Mesothelial cell of epicardium (in vitro differentiated cells): ENCODE measurements at regions not wholly inside any gene's neighbourhood (a gene's known extent, or its start where the extent isn't known, plus 50 kb on each side); places are given as distances from the start of the nearest gene placed in this dataset.

Source experiments
- DNase-seq, 2 experiments: peaks; one replicate each; pipeline ENCODE4 v3.0.0; 2021; ENCODE audit warnings: low spot score in 2 of 2; ENCODE audit not compliant: unreplicated experiment in 2 of 2
- H3K27ac Mint-ChIP-seq: 2 replicates; pipeline ENCODE4 v1.8.0; 2021; ENCODE audit warnings: mixed read lengths
- H3K27me3 Mint-ChIP-seq: 2 replicates; pipeline ENCODE4 v1.8.0; 2021; ENCODE audit warnings: low read depth, mixed read lengths
- H3K36me3 Mint-ChIP-seq: 2 replicates; pipeline ENCODE4 v1.8.0; 2021; ENCODE audit warnings: mixed read lengths
- H3K4me1 Mint-ChIP-seq: 2 replicates; pipeline ENCODE4 v1.8.0; 2021; ENCODE audit warnings: mixed read lengths
- H3K4me3 Mint-ChIP-seq: 2 replicates; pipeline ENCODE4 v1.8.0; 2021; ENCODE audit warnings: mild to moderate bottlenecking, moderate library complexity, mixed read lengths
- H3K9me3 Mint-ChIP-seq: 2 replicates; pipeline ENCODE4 v1.8.0; 2021; ENCODE audit warnings: mixed read lengths
- TF ChIP-seq, protein P1 (sequence below): fragments of 200-600 bp; sonication (generic); IDR thresholded peaks from one replicate; pipeline ENCODE4 v1.5.0; 2021; ENCODE audit warnings: antibody characterized with exemption; ENCODE audit not compliant: unreplicated experiment

DNA sequence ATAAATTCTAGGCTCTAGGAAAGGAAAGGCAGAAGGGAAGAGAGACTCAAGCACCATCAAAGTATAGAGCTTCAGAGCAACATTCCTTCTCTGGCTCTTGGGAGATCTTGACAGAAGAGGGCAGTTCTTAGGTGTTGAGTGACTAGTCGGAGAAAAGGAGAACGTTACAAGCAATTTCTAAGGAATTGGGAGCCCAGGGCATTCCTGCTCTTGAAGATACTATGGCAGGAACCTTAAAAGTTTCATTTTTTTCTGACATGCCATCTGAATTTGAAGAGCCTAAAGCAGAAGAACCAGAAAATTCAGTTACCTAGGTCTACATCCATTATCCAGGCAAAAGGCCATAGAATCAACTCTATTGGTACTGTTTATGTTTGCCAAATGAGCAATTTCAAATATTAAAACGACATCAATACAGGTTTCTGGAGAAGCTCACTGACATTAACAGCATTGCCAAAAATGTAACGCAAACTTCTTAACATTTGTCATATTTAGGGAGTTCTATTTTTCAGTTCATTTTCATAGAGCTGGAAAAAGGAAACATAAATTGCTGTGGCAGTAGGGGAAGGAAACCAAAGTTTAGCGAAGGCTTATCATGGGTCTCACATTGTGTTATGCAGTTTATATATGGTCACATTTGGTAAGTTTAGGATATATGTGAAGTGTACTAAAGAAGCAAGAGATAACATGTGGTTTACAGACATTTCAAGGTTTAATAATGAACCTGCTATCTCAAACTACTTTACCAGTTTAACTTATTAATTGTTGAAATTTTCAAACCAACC, 210.1 kb upstream of the NRIP1 start:
- H3K9me3 Mint-ChIP-seq: peaks cover 4% of the 10 kb centered on the region
- H3K27ac Mint-ChIP-seq: no peak overlapping the region

DNA sequence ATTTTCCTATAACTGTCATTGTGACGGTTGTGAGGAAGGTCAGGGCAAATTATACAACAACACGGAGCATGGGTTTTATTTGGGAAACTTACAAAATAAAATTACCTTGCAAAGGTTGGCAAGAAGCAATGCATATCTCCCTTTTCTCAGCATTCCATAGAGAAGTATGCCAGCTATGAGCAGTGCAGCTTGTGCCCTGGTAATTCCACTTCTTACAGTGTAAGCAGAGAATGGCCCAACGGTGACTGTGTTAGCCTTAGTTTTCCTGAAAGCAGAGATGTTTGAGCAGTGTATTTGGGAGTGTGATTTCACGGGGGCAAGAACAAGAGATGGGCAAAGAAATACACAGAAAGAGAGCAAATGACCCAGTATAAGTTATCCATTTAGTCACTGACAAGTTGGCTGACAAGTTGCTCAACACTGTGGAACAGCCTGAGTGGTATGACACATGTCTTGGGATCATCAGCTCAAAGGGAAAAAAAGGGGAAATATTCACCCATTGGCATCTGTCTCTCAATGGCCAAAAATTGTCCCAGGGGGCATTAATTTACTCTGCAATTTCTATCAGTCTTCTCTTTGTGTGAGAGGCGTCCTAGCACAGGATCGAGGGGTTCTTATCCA, 210.9 kb upstream of the NRIP1 start:
- H3K27me3 Mint-ChIP-seq: no peaks in the 10 kb centered on the region
- no peak overlapping the region for H3K27ac Mint-ChIP-seq
- DNase-seq: no peak
- H3K9me3 Mint-ChIP-seq: peaks cover 8% of the 10 kb centered on the region
- peaks cover 21% of the 10 kb centered on the region for H3K4me1 Mint-ChIP-seq
- H3K36me3 Mint-ChIP-seq: peaks cover 1% of the 10 kb centered on the region
- no peak overlapping the region for H3K4me3 Mint-ChIP-seq
- TF ChIP-seq, protein P1, sequence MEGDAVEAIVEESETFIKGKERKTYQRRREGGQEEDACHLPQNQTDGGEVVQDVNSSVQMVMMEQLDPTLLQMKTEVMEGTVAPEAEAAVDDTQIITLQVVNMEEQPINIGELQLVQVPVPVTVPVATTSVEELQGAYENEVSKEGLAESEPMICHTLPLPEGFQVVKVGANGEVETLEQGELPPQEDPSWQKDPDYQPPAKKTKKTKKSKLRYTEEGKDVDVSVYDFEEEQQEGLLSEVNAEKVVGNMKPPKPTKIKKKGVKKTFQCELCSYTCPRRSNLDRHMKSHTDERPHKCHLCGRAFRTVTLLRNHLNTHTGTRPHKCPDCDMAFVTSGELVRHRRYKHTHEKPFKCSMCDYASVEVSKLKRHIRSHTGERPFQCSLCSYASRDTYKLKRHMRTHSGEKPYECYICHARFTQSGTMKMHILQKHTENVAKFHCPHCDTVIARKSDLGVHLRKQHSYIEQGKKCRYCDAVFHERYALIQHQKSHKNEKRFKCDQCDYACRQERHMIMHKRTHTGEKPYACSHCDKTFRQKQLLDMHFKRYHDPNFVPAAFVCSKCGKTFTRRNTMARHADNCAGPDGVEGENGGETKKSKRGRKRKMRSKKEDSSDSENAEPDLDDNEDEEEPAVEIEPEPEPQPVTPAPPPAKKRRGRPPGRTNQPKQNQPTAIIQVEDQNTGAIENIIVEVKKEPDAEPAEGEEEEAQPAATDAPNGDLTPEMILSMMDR: no peak

More for the DNA sequence above, 210.1 kb upstream of the NRIP1 start:
- H3K4me1 Mint-ChIP-seq: peaks cover 21% of the 10 kb centered on the region
- H3K36me3 Mint-ChIP-seq: no peaks in the 10 kb centered on the region
- DNase-seq: no peak
- H3K4me3 Mint-ChIP-seq: no peak overlapping the region
- H3K27me3 Mint-ChIP-seq: no peaks in the 10 kb centered on the region
- TF ChIP-seq, protein P1: no peak

DNA sequence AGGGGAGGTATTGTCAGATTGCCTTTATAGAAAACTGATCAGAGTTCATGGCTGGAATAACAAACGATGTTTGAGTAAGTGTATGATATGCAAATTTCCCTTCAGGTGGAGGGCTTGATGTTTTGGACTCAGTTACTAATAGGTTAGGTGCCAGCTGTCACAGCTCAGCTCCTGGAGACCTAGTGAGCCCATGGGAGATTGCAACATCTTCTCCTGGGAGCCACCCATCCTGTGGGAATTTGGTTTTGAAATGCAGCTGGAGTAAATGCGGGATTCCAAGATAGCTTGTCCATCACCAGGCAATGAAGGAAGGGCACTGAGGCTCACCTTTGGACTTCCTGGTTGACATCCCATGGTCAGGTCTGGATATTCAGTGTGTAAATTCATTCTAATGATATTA, 211.4 kb upstream of the NRIP1 start:
- Mint-ChIP-seq H3K36me3 (peaks cover 2% of the 10 kb centered on the region), H3K27me3 (no peaks in the 10 kb centered on the region)
- no peak for DNase-seq

DNA sequence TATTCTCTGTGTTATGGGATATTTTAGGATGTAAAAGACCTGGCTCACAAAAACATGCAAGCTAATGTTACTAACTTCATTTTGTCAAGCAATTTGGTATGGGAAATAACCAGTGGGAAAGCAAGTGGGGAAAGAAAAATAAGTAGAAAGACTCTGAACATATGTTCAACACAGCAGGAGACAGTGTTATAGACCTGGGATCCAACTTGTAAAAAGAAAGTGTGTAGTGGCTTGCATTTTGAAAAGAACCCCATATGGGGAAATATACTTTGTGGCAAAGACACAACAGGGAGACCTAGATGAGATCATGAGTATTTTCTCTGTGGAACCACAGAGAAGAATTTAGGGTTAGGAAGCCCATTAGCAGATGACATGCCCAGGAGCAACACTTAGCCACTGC, 212.7 kb upstream of the NRIP1 start:
- DNase-seq: no peak
- no peak overlapping the region for H3K27ac Mint-ChIP-seq
- H3K27me3 Mint-ChIP-seq: no peaks in the 10 kb centered on the region
- TF ChIP-seq, protein P1: no peak
- H3K4me3 Mint-ChIP-seq: no peak overlapping the region
- H3K4me1 Mint-ChIP-seq: peaks cover 17% of the 10 kb centered on the region
- peaks cover 14% of the 10 kb centered on the region for H3K9me3 Mint-ChIP-seq
- peaks cover 2% of the 10 kb centered on the region for H3K36me3 Mint-ChIP-seq

More for the DNA sequence above, 211.4 kb upstream of the NRIP1 start:
- H3K9me3 Mint-ChIP-seq: peaks cover 13% of the 10 kb centered on the region
- TF ChIP-seq, protein P1: no peak
- H3K4me3 Mint-ChIP-seq: no peak overlapping the region
- peaks cover 21% of the 10 kb centered on the region for H3K4me1 Mint-ChIP-seq
- H3K27ac Mint-ChIP-seq: no peak overlapping the region

DNA sequence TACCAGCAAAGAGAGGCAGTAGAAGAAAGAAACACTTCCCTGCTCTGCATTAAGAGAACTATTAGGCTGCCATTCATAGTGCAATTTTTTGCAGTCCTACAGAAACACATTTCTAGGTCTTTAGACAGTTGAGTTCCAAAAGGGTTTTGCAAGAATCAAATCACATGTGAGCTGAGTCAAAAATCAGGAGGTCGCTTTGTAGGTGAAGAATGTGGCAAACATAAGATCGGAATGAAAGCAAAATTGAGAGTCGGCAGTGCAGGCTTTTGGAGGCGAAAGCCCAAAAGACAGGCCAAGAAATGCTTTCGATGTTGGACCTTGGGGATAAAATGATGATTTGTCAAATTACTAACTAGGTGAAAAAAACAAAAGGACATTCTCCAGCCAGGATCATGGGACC, 213.5 kb upstream of the NRIP1 start:
- TF ChIP-seq, protein P1: no peak
- Mint-ChIP-seq H3K27me3 (no peaks in the 10 kb centered on the region), H3K27ac (no peak overlapping the region), H3K36me3 (peaks cover 2% of the 10 kb centered on the region), H3K9me3 (peaks cover 14% of the 10 kb centered on the region), H3K4me3 (no peak overlapping the region), H3K4me1 (peaks cover 15% of the 10 kb centered on the region)
- DNase-seq: no peak
